ENCODE measurements at regions not wholly inside any gene's neighbourhood (a gene's known extent, or its start where the extent isn't known, plus 50 kb on each side); places are given as distances from the start of the nearest gene placed in this dataset.

DNA sequence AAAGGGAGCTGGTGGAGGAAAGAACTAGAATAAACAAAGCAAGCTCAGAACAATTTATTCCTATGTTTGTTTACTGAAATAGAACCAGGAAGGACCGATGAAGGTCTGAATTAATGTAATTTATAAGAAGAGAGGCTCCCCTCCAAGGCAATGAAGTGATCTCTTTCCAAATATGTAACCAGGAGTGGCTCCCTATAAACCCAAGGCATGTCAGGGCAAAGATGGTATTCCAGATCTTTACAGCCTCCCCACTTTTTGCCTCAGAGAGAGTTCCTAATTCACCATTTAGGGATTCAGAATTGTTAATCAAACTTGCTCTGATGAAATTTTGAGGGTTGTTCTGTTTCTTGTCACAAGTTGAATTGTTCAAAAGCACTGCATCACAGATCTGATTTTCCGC, 88.8 kb downstream of the HDGFL1 start:
- Histone ChIP-seq H3K36me3 (ENCODE audit: control insufficient read depth, insufficient read depth, low read length) (no peaks in the 10 kb centered on the region), H2BK15ac (ENCODE audit: low read depth, low read length) (no peak overlapping the region), H3K79me1 (ENCODE audit: low read depth in 1 of 2, low read length in 2 of 2) (no peaks in the 10 kb centered on the region), H3K27ac (ENCODE audit: insufficient read depth, low read length) (no peak overlapping the region), H3K4me3 (ENCODE audit: insufficient read depth, low read depth, low read length) (no peak overlapping the region), H2BK5ac (ENCODE audit: low read depth, low read length, poor library complexity, severe bottlenecking) (no peak overlapping the region), H3K9me1 (ENCODE audit: insufficient read depth, low read length) (no peaks in the 10 kb centered on the region), H4K91ac (ENCODE audit: insufficient read depth, low read depth, low read length) (no peak overlapping the region), H2AK5ac (ENCODE audit: low read depth, low read length) (no peak overlapping the region), H3K4me2 (ENCODE audit: low read depth, low read length) (no peak overlapping the region), H3K56ac (ENCODE audit: extremely low read depth, insufficient read depth, low read length) (no peak overlapping the region), H2AK9ac (replicated peaks; ENCODE audit: low read depth, low read length, poor library complexity) (no peak overlapping the region), H2BK120ac (ENCODE audit: low read depth, low read length) (no peak overlapping the region), H4K20me1 (ENCODE audit: insufficient read depth, low read length) (no peaks in the 10 kb centered on the region), H3K4me1 (ENCODE audit: control insufficient read depth, insufficient read depth, low read length) (peaks cover 2% of the 10 kb centered on the region), H3K14ac (replicated peaks; ENCODE audit: low read depth, low read length) (no peak overlapping the region), H3K9ac (ENCODE audit: low read depth, low read length) (no peak overlapping the region), H3K4ac (ENCODE audit: low read depth, low read length) (no peak overlapping the region), H3K23ac (ENCODE audit: low read depth, low read length) (no peak overlapping the region), H4K8ac (ENCODE audit: low read depth in 2 of 2, low read length in 2 of 2) (no peak overlapping the region), H2BK20ac (ENCODE audit: low read depth, low read length) (no peak overlapping the region), H3K18ac (ENCODE audit: low read depth, low read length) (peak overlapping the region; percentile 31; the same call in 1 of the 2 replicates), H4K5ac (ENCODE audit: low read depth, low read length) (no peak overlapping the region; the same call in 1 of the 2 replicates), H3K9me3 (ENCODE audit: control insufficient read depth, insufficient read depth, low read length) (no peaks in the 10 kb centered on the region), H3K27me3 (ENCODE audit: control insufficient read depth, insufficient read depth, low read length) (no peaks in the 10 kb centered on the region), H2AFZ (replicated peaks; ENCODE audit: low read length, poor library complexity) (no peak overlapping the region)
- no TSS peak for BruUV-seq (replicated peaks)
- intact Hi-C loops (cut with micrococcal nuclease): loop anchor here (10.0 kb wide), 1 partner anchor 787 kb away; no protein-coding TSS in a partner anchor
- no peak for TF ChIP-seq MAZ (IDR thresholded peaks at IDR 0.05; ENCODE audit: borderline replicate concordance, low read depth, low read length)
- TF ChIP-seq CEBPB (IDR thresholded peaks at IDR 0.05; ENCODE audit: low read depth, low read length): no peak
- TF ChIP-seq RFX5 (IDR thresholded peaks at IDR 0.05; ENCODE audit: low read depth, low read length): no peak
- TF ChIP-seq CHD1 (IDR thresholded peaks at IDR 0.05; ENCODE audit: low read depth, low read length): no peak
- no peak for TF ChIP-seq RCOR1 (IDR thresholded peaks at IDR 0.05; ENCODE audit: insufficient replicate concordance, low read length)
- TF ChIP-seq, protein P1, sequence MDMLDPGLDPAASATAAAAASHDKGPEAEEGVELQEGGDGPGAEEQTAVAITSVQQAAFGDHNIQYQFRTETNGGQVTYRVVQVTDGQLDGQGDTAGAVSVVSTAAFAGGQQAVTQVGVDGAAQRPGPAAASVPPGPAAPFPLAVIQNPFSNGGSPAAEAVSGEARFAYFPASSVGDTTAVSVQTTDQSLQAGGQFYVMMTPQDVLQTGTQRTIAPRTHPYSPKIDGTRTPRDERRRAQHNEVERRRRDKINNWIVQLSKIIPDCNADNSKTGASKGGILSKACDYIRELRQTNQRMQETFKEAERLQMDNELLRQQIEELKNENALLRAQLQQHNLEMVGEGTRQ (IDR thresholded peaks at IDR 0.05; ENCODE audit: low read depth, low read length): no peak
- no peak for TF ChIP-seq SMC3 (IDR thresholded peaks at IDR 0.05; ENCODE audit: low read depth, low read length)
- no peak for TF ChIP-seq POLR2A (IDR thresholded peaks at IDR 0.05; ENCODE audit: low read depth, low read length)
- TF ChIP-seq, protein P2, sequence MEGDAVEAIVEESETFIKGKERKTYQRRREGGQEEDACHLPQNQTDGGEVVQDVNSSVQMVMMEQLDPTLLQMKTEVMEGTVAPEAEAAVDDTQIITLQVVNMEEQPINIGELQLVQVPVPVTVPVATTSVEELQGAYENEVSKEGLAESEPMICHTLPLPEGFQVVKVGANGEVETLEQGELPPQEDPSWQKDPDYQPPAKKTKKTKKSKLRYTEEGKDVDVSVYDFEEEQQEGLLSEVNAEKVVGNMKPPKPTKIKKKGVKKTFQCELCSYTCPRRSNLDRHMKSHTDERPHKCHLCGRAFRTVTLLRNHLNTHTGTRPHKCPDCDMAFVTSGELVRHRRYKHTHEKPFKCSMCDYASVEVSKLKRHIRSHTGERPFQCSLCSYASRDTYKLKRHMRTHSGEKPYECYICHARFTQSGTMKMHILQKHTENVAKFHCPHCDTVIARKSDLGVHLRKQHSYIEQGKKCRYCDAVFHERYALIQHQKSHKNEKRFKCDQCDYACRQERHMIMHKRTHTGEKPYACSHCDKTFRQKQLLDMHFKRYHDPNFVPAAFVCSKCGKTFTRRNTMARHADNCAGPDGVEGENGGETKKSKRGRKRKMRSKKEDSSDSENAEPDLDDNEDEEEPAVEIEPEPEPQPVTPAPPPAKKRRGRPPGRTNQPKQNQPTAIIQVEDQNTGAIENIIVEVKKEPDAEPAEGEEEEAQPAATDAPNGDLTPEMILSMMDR (conservative IDR thresholded peaks at IDR 0.05; ENCODE audit: low read depth, low read length): no peak
- no peak for TF ChIP-seq NFE2L2 (IDR thresholded peaks at IDR 0.05; ENCODE audit: low read depth, low read length)
- TF ChIP-seq MAFK (IDR thresholded peaks at IDR 0.05; ENCODE audit: low read depth, low read length): no peak
- no peak for TF ChIP-seq RAD21 (IDR thresholded peaks at IDR 0.05; ENCODE audit: low read length)
- in situ Hi-C loops (cut with MboI; ENCODE audit: low sequenced_read_pairs): no loop called here
- ATAC-seq (ENCODE audit: low read depth) (no peak), DNase-seq (no peak)
- no CpG with 5 or more reads among the region's 2 CpGs for WGBS, 2 experiments (ENCODE audit: extremely low coverage in 2 of 2, insufficient read length in 1 of 2)
- ChIA-PET CTCF (interaction anchor here (0.7 to 2.3 kb wide), 2 partner anchors 10 to 93 kb away, joined by 3 to 7 read pairs; no protein-coding TSS in a partner anchor), POLR2A (ENCODE audit: unreplicated experiment) (no interaction called here)
- dilution Hi-C loops (cut with HindIII; ENCODE audit: low sequenced_read_pairs, unreplicated experiment): no loop called here
